ENCODE measurements at regions not wholly inside any gene's neighbourhood (a gene's known extent, or its start where the extent isn't known, plus 50 kb on each side); places are given as distances from the start of the nearest gene placed in this dataset.

GRCh38 chr2:160816916-160817499 lies 323.4 kb upstream of the RBMS1 start:
- TF ChIP-seq POLR2A (IDR thresholded peaks at IDR 0.05) (no peak), POLR2AphosphoS5 (IDR thresholded peaks at IDR 0.05) (no peak), CTCF (IDR thresholded peaks at IDR 0.05) (no peak)
- no peaks in the 10 kb centered on the region for H3K27me3 ChIP-seq
- no peak overlapping the region for H3K4me3 ChIP-seq
- H3K9me3 ChIP-seq: no peaks in the 10 kb centered on the region
- no peaks in the 10 kb centered on the region for H3K36me3 ChIP-seq
- DNase-seq (ENCODE audit: low spot score in 2 of 2): no peak
- H3K27ac ChIP-seq: no peak overlapping the region
- no peaks in the 10 kb centered on the region for H3K4me1 ChIP-seq
- intact Hi-C loops (cut with DNase I; ENCODE audit: low total_unique reads): no loop called here

- H3K27ac ChIP-seq: no peak overlapping the region
- no peak overlapping the region for H3K4me3 ChIP-seq
- no peak for DNase-seq (ENCODE audit: low spot score in 2 of 2)
- intact Hi-C loops (cut with DNase I; ENCODE audit: low total_unique reads): no loop called here
- no peaks in the 10 kb centered on the region for H3K27me3 ChIP-seq
- no peak for TF ChIP-seq POLR2A (IDR thresholded peaks at IDR 0.05)
- no peak for TF ChIP-seq POLR2AphosphoS5 (IDR thresholded peaks at IDR 0.05)
- no peak for TF ChIP-seq CTCF (IDR thresholded peaks at IDR 0.05)
- H3K4me1 ChIP-seq: no peaks in the 10 kb centered on the region
- no peaks in the 10 kb centered on the region for H3K36me3 ChIP-seq
- H3K9me3 ChIP-seq: peaks cover 2 to 15% of the 10 kb centered on the region in 2 donors
These were observed 327.1 kb upstream of the RBMS1 start for GRCh38 chr2:160820691-160821090.

GRCh38 chr2:160822006-160822405 lies 328.4 kb upstream of the RBMS1 start:
- peaks cover 8 to 23% of the 10 kb centered on the region in 2 donors for H3K9me3 ChIP-seq
- no peak overlapping the region for H3K4me3 ChIP-seq
- H3K36me3 ChIP-seq: no peaks in the 10 kb centered on the region
- H3K4me1 ChIP-seq: no peaks in the 10 kb centered on the region
- no peak for TF ChIP-seq CTCF (IDR thresholded peaks at IDR 0.05)
- TF ChIP-seq POLR2A (IDR thresholded peaks at IDR 0.05): no peak
- no peak for TF ChIP-seq POLR2AphosphoS5 (IDR thresholded peaks at IDR 0.05)
- no peak for DNase-seq (ENCODE audit: low spot score in 2 of 2)
- H3K27me3 ChIP-seq: no peaks in the 10 kb centered on the region
- H3K27ac ChIP-seq: no peak overlapping the region
- intact Hi-C loops (cut with DNase I; ENCODE audit: low total_unique reads): no loop called here

- no peaks in the 10 kb centered on the region for H3K27me3 ChIP-seq
- no peak for DNase-seq (ENCODE audit: low spot score in 2 of 2)
These were observed 331.8 kb upstream of the RBMS1 start for GRCh38 chr2:160825433-160825832.

GRCh38 chr2:160826496-160826895 lies 332.9 kb upstream of the RBMS1 start:
- peaks cover 8 to 26% of the 10 kb centered on the region in 2 donors for H3K9me3 ChIP-seq
- H3K4me1 ChIP-seq: no peaks in the 10 kb centered on the region
- H3K27ac ChIP-seq: no peak overlapping the region
- no peaks in the 10 kb centered on the region for H3K36me3 ChIP-seq
- intact Hi-C loops (cut with DNase I; ENCODE audit: low total_unique reads): no loop called here
- no peak for DNase-seq (ENCODE audit: low spot score in 2 of 2)
- TF ChIP-seq POLR2A (IDR thresholded peaks at IDR 0.05) (no peak), POLR2AphosphoS5 (IDR thresholded peaks at IDR 0.05) (no peak)
- no peaks in the 10 kb centered on the region for H3K27me3 ChIP-seq
- H3K4me3 ChIP-seq: no peak overlapping the region

More at GRCh38 chr2:160825433-160825832, 331.8 kb upstream of the RBMS1 start:
- TF ChIP-seq POLR2AphosphoS5 (IDR thresholded peaks at IDR 0.05) (no peak), POLR2A (IDR thresholded peaks at IDR 0.05) (no peak), CTCF (IDR thresholded peaks at IDR 0.05) (no peak)
- H3K4me3 ChIP-seq: no peak overlapping the region
- H3K9me3 ChIP-seq: peaks cover 8 to 26% of the 10 kb centered on the region in 2 donors
- H3K27ac ChIP-seq: no peak overlapping the region
- no peaks in the 10 kb centered on the region for H3K4me1 ChIP-seq
- intact Hi-C loops (cut with DNase I; ENCODE audit: low total_unique reads): no loop called here
- H3K36me3 ChIP-seq: no peaks in the 10 kb centered on the region

All from breast epithelium (tissue), 4 donors.